HepG2 (cell line): ENCODE measurements at regions not wholly inside any gene's neighbourhood (a gene's known extent, or its start where the extent isn't known, plus 50 kb on each side); places are given as distances from the start of the nearest gene placed in this dataset.

Experiments used
- ATAC-seq: fragments of 200-7000 bp; cut with Tn5 transposase; 3 replicates; pipeline ENCODE4 v1.9.1; 2020; ENCODE audit warnings: mild to moderate bottlenecking, moderate library complexity
- BruUV-seq: library from RNA; stranded (reverse); fragments of 400-500 nt; replicated peaks from 2 replicates; lab custom pipeline; 2021; lab: Mats Ljungman, UMichigan
- CTCF ChIA-PET: fragments of 300-600 bp; formaldehyde crosslinking; extraction: SDS; loops from one replicate; lab custom pipeline; 2021; ENCODE audit warnings: low total read pairs, inconsistent platforms, low intra/inter-chr PET ratio; lab: Yijun Ruan, JAX
- POLR2A ChIA-PET: fragments of 350-600 bp; sonication (Branson Sonifier 250); formaldehyde crosslinking; loops from one replicate; lab custom pipeline; 2020; ENCODE audit warnings: antibody characterized with exemption, inconsistent platforms; lab: Yijun Ruan, JAX
- DNase-seq: peaks from one replicate; pipeline ENCODE4 v3.0.0-alpha.2; 2015; ENCODE audit warnings: low spot score
- FAIRE-seq: peaks from 3 replicates; lab custom pipeline; 2011; peaks lifted over from hg19 to GRCh38; lab: Jason Lieb, UNC
- H2AFZ ChIP-seq: one replicate; pipeline ENCODE4 v1.6.1; 2011; ENCODE audit warnings: low read length, inconsistent platforms
- H3K27ac ChIP-seq: fragments of 300-600 bp; 3 replicates; pipeline ENCODE4 v1.8.0; 2011; ENCODE audit warnings: mixed run types, mild to moderate bottlenecking, mixed read lengths, low read length, inconsistent platforms; ENCODE audit not compliant: insufficient read depth; ENCODE audit errors: extremely low read length
- H3K27me3 ChIP-seq, 2 experiments: fragments of 200-600 bp in 1 of 2; 2 replicates in 1 of 2; 3 replicates in 1 of 2; pipeline versions ENCODE4 v1.6.0 to v1.8.0; 2011; ENCODE audit warnings: low read length in 2 of 2, mild to moderate bottlenecking in 2 of 2, moderate library complexity in 2 of 2, inconsistent platforms in 1 of 2; ENCODE audit not compliant: insufficient read depth in 2 of 2, control insufficient read depth in 1 of 2
- H3K36me3 ChIP-seq, 2 experiments: fragments of 200-600 bp in 1 of 2; replicated peaks in 1 of 2; 2 replicates in 1 of 2; 3 replicates in 1 of 2; pipeline versions ENCODE4 v1.5.1 to v1.8.0; 2011; ENCODE audit warnings: low read length in 2 of 2, inconsistent platforms in 1 of 2; ENCODE audit not compliant: insufficient read depth in 2 of 2, control insufficient read depth in 1 of 2
- H3K4me1 ChIP-seq: 2 replicates; pipeline ENCODE4 v1.5.1; 2012; ENCODE audit warnings: low read length, inconsistent platforms; ENCODE audit not compliant: insufficient read depth
- H3K4me2 ChIP-seq: 2 replicates; pipeline ENCODE4 v1.6.0; 2011; ENCODE audit warnings: low read depth, low read length, inconsistent platforms
- H3K4me3 ChIP-seq, 3 experiments: fragments of 200-600 bp in 1 of 3; sonication (generic), shearing (Covaris generic) in 1 of 3; replicated peaks in 1 of 3; 2 replicates each; pipeline ENCODE4 v1.5.1; 2011 to 2016; ENCODE audit warnings: low read length in 3 of 3, inconsistent platforms in 2 of 3, low read depth in 2 of 3, mild to moderate bottlenecking in 2 of 3, control low read depth in 1 of 3, mixed read lengths in 1 of 3; ENCODE audit not compliant: insufficient read depth in 1 of 3
- H3K79me2 ChIP-seq: one replicate; pipeline ENCODE4 v1.6.1; 2011; ENCODE audit warnings: low read length, inconsistent platforms; ENCODE audit not compliant: insufficient read depth
- H3K9ac ChIP-seq: 2 replicates; pipeline ENCODE4 v1.6.0; 2011; ENCODE audit warnings: mild to moderate bottlenecking, low read depth, low read length, inconsistent platforms; ENCODE audit not compliant: insufficient read depth
- H3K9me3 ChIP-seq: 2 replicates; pipeline ENCODE4 v1.5.1; 2012; ENCODE audit warnings: mild to moderate bottlenecking, low read length
- H4K20me1 ChIP-seq: 2 replicates; pipeline ENCODE4 v1.6.0; 2011; ENCODE audit warnings: inconsistent platforms, mild to moderate bottlenecking, low read length, moderate library complexity; ENCODE audit not compliant: insufficient read depth
- CEBPZ ChIP-seq: IDR thresholded peaks from 2 replicates; pipeline ENCODE4 v1.6.1; 2012; ENCODE audit warnings: low read length, improper control_type of control experiment
- HIVEP1 ChIP-seq: sonication (generic); formaldehyde crosslinking; IDR thresholded peaks from 2 replicates; pipeline ENCODE4 v1.4.0; 2020; ENCODE audit warnings: mild to moderate bottlenecking, missing genetic modification reagents
- ISL2 ChIP-seq: sonication (generic); formaldehyde crosslinking; IDR thresholded peaks from 2 replicates; pipeline ENCODE4 v1.5.0; 2020; ENCODE audit warnings: missing genetic modification reagents
- KDM1A ChIP-seq: IDR thresholded peaks from 2 replicates; pipeline ENCODE4 v1.6.1; 2016; ENCODE audit warnings: missing compliant biosample characterization
- KDM3A ChIP-seq: IDR thresholded peaks from 2 replicates; pipeline ENCODE4 v1.6.1; 2018; ENCODE audit warnings: low read depth, missing compliant biosample characterization
- NKX3-1 ChIP-seq: sonication (generic); formaldehyde crosslinking; IDR thresholded peaks from 2 replicates; pipeline ENCODE4 v1.5.0; 2020; ENCODE audit warnings: missing genetic modification reagents
- RARA ChIP-seq: IDR thresholded peaks from 2 replicates; pipeline ENCODE4 v1.6.1; 2016; ENCODE audit warnings: missing genetic modification reagents, missing compliant biosample characterization
- SIN3A ChIP-seq: IDR thresholded peaks from 2 replicates; pipeline ENCODE4 v1.6.1; 2011; ENCODE audit warnings: low read depth, mild to moderate bottlenecking, control low read depth, low read length, borderline replicate concordance
- SNRNP70 ChIP-seq: fragments of 200-400 bp; formaldehyde crosslinking; IDR thresholded peaks from 2 replicates; pipeline ENCODE4 v1.6.1; 2017; ENCODE audit warnings: mild to moderate bottlenecking, low read depth, low read length, moderate library complexity
- TRIM22 ChIP-seq: fragments of 450-650 bp; IDR thresholded peaks from 2 replicates; pipeline ENCODE4 v1.6.1; 2017
- ZFP36 ChIP-seq: fragments of 150-350 bp; IDR thresholded peaks from 2 replicates; pipeline ENCODE4 v1.6.1; 2018; ENCODE audit warnings: borderline replicate concordance, low read length, low read depth; ENCODE audit not compliant: partially characterized antibody
- WGBS: methylation state at CpG from one replicate; pipeline ENCODE4 v1.1.6; 2017; ENCODE audit warnings: low lambda C conversion rate; 5-methylcytosine and 5-hydroxymethylcytosine counted together
- in situ Hi-C: cut with HindIII; loops from 2 replicates; pipeline ENCODE4 v1.10.0; 2017; ENCODE audit warnings: low pct_unique_long_range_greater_than_20kb; ENCODE audit not compliant: extremely low pct_ligation_motif_present
- intact Hi-C: fragments of 100-400 bp; cut with micrococcal nuclease; formaldehyde crosslinking; loops from one replicate; pipeline ENCODE4 v1.10.0; 2022; ENCODE audit not compliant: unreplicated experiment
- TF ChIP-seq, protein P1 (sequence below): sonication (generic); formaldehyde crosslinking; IDR thresholded peaks from 2 replicates; pipeline ENCODE4 v1.8.1; 2023; ENCODE audit warnings: missing genetic modification reagents, mild to moderate bottlenecking, borderline replicate concordance
- TF ChIP-seq, protein P2 (sequence below): sonication (generic); formaldehyde crosslinking; IDR thresholded peaks from 2 replicates; pipeline ENCODE4 v1.4.0; 2020; ENCODE audit warnings: mild to moderate bottlenecking, missing genetic modification reagents

DNA sequence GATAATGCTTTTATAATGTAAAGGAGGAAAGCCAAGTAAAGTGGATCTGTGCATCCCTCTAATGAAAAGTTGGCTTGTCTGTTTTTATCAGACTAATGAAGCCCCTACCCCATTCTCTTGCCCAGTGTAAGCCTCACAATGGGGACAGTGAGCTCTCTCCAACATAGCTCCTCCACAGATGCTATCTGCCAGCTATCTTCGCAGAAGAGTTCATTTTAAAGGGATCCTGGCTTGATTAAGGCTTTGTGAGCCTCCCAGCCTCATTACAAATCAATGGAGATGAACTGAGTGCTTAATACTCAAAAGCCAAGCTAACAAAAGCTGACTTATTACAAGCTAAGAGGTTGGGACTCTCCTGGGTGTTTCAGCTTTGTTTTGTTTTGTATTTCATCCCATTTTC lies 514.7 kb downstream of the NUF2 start:
- WGBS, result 0% methylated on average over 1 of the region's 1 CpG
- CTCF ChIA-PET, result no interaction called here
- TF ChIP-seq HIVEP1 (no peak), SNRNP70 (no peak), ISL2 (CRISPR knock-in tag) (no peak), SIN3A (no peak), ZFP36 (no peak), KDM1A (CRISPR knock-in tag) (no peak), CEBPZ (no peak), NKX3-1 (CRISPR knock-in tag) (no peak), KDM3A (no peak), RARA (CRISPR knock-in tag) (no peak), TRIM22 (no peak)
- TF ChIP-seq, protein P1, sequence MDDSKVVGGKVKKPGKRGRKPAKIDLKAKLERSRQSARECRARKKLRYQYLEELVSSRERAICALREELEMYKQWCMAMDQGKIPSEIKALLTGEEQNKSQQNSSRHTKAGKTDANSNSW, result no peak
- TF ChIP-seq, protein P2, sequence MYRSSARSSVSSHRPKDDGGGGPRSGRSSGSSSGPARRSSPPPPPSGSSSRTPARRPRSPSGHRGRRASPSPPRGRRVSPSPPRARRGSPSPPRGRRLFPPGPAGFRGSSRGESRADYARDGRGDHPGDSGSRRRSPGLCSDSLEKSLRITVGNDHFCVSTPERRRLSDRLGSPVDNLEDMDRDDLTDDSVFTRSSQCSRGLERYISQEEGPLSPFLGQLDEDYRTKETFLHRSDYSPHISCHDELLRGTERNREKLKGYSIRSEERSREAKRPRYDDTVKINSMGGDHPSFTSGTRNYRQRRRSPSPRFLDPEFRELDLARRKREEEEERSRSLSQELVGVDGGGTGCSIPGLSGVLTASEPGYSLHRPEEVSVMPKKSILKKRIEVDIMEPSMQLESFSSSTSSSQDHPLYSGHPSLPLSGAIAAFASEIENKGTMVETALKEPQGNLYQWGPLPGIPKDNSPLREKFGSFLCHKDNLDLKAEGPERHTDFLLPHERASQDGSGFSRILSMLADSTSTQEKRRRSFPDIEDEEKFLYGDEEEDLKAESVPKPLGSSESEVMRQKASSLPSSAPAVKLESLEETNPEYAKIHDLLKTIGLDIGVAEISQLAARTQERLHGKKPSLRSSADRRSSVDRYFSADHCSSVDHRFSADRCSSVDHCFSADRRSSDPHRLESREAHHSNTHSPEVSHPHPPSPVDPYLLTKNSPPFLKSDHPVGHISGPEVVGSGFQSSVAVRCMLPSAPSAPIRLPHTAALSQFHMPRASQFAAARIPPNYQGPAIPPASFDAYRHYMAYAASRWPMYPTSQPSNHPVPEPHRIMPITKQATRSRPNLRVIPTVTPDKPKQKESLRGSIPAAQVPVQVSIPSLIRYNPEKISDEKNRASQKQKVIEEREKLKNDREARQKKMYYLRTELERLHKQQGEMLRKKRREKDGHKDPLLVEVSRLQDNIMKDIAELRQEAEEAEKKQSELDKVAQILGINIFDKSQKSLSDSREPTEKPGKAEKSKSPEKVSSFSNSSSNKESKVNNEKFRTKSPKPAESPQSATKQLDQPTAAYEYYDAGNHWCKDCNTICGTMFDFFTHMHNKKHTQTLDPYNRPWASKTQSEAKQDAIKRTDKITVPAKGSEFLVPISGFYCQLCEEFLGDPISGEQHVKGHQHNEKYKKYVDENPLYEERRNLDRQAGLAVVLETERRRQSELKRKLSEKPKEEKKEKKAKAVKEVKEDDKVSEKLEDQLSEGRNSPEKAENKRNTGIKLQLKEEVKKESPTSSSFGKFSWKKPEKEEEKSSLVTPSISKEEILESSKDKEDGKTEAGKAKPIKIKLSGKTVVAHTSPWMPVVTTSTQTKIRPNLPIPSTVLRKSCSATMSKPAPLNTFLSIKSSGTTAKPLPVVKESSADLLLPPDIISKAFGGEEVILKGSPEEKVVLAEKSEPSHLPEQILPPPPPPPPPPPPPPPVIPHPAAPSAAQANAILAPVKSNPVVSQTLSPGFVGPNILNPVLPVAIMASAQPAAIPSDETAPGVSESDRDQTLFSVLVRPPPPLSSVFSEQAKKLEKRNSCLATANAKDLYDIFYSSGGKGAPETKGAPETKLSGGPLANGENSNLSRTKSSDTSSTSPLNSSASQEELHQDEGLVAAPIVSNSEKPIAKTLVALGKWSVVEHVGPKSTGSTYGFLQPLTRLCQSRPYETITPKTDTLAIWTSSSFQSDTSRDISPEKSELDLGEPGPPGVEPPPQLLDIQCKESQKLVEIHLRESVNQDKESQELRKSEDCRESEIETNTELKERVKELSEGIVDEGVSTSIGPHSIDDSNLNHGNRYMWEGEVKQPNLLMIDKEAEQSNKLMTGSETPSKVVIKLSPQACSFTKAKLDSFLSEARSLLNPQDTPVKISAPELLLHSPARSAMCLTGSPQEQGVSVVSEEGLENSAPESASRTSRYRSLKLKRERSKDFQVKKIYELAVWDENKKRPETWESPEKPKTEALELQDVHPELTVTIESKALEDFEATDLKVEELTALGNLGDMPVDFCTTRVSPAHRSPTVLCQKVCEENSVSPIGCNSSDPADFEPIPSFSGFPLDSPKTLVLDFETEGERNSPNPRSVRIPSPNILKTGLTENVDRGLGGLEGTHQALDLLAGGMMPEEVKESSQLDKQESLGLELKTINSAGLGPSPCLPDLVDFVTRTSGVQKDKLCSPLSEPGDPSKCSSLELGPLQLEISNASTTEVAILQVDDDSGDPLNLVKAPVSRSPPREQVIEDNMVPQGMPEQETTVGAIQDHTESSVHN, result no peak

More for the DNA sequence above, 514.7 kb downstream of the NUF2 start:
- Histone ChIP-seq H3K4me1 (no peaks in the 10 kb centered on the region), H3K4me3 (no peak overlapping the region), H3K9ac (no peak overlapping the region), H3K36me3 (no peaks in the 10 kb centered on the region), H3K4me2 (no peak overlapping the region), H2AFZ (no peak overlapping the region), H3K79me2 (no peaks in the 10 kb centered on the region), H3K27ac (no peak overlapping the region), H3K9me3 (peaks cover 85% of the 10 kb centered on the region), H4K20me1 (no peaks in the 10 kb centered on the region), H3K27me3 (no peaks in the 10 kb centered on the region)
- intact Hi-C loops (no loop called here), in situ Hi-C loops (no loop called here)
- BruUV-seq, result no TSS peak
- ATAC-seq, result no peak
- DNase-seq, result no peak
- POLR2A ChIA-PET, result no interaction called here
- FAIRE-seq, result no peak
